NCI-H2081 (cell line): ENCODE measurements at regions not wholly inside any gene's neighbourhood (a gene's known extent, or its start where the extent isn't known, plus 50 kb on each side); places are given as distances from the start of the nearest gene placed in this dataset.
A peak's percentile ranks its signal among the peaks of the same experiment; 100 is the strongest.

Experiments
- DNase-seq, 2 experiments: peaks; one replicate each; lab custom pipeline; 2025; lab: John Stamatoyannopoulos, UW

GRCh38 chr9:88077071-88077617, 61.1 kb downstream of the SPATA31C2 start:
- DNase-seq, result no peak

- peak; percentile 43 to 61 for DNase-seq
Observed at GRCh38 chr9:88076286-88077070, 61.8 kb downstream of the SPATA31C2 start.

- no peak for DNase-seq
Observed at GRCh38 chr9:88075966-88076285, 62.3 kb downstream of the SPATA31C2 start.

- no peak for DNase-seq
Observed at GRCh38 chr9:88075506-88075905, 62.8 kb downstream of the SPATA31C2 start.

GRCh38 chr9:88074931-88075330, 63.3 kb downstream of the SPATA31C2 start:
- DNase-seq, result no peak

GRCh38 chr9:88072831-88073375, 65.4 kb downstream of the SPATA31C2 start:
- no peak for DNase-seq

- DNase-seq, result no peak
Observed at GRCh38 chr9:88071331-88071730, 66.9 kb downstream of the SPATA31C2 start.

- no peak for DNase-seq
Observed at GRCh38 chr9:88065619-88066018, 72.7 kb downstream of the SPATA31C2 start.

- DNase-seq, result no peak
Observed at GRCh38 chr9:88064554-88064953, 73.7 kb downstream of the SPATA31C2 start.

GRCh38 chr9:88060746-88061145, 77.5 kb downstream of the SPATA31C2 start:
- DNase-seq, result no peak

- DNase-seq, result no peak
Observed at GRCh38 chr9:88059469-88059868, 78.8 kb downstream of the SPATA31C2 start.

GRCh38 chr9:88056876-88057275, 81.4 kb downstream of the SPATA31C2 start:
- DNase-seq, result no peak

GRCh38 chr9:88053856-88054501, 79.6 kb upstream of the CDK20 start:
- no peak for DNase-seq

GRCh38 chr9:88052321-88052965, 78.1 kb upstream of the CDK20 start:
- no peak for DNase-seq

- DNase-seq, result no peak
Observed at GRCh38 chr9:88051138-88051537, 76.8 kb upstream of the CDK20 start.

- no peak for DNase-seq
Observed at GRCh38 chr9:88049677-88050307, 75.5 kb upstream of the CDK20 start.

GRCh38 chr9:88046542-88046941, 72.2 kb upstream of the CDK20 start:
- no peak for DNase-seq

GRCh38 chr9:88045686-88046085, 71.4 kb upstream of the CDK20 start:
- no peak for DNase-seq

GRCh38 chr9:88044200-88044599, 69.9 kb upstream of the CDK20 start:
- no peak for DNase-seq

GRCh38 chr9:88043647-88044046, 69.3 kb upstream of the CDK20 start:
- no peak for DNase-seq

GRCh38 chr9:88041447-88041846, 67.1 kb upstream of the CDK20 start:
- peak in 1 of 2 experiments; percentile 3 for DNase-seq

- no peak for DNase-seq
Observed at GRCh38 chr9:88037285-88037845, 63.0 kb upstream of the CDK20 start.
